GM12873 (cell line): ENCODE measurements at regions not wholly inside any gene's neighbourhood (a gene's known extent, or its start where the extent isn't known, plus 50 kb on each side); places are given as distances from the start of the nearest gene placed in this dataset.

Source experiments
- TF ChIP-seq, protein P1 (sequence below): IDR thresholded peaks from 2 replicates; pipeline ENCODE4 v1.5.1; 2012; ENCODE audit warnings: low read depth, mild to moderate bottlenecking, moderate library complexity, low read length, control low read depth; ENCODE audit not compliant: insufficient read depth; ENCODE audit errors: missing control alignments

DNA sequence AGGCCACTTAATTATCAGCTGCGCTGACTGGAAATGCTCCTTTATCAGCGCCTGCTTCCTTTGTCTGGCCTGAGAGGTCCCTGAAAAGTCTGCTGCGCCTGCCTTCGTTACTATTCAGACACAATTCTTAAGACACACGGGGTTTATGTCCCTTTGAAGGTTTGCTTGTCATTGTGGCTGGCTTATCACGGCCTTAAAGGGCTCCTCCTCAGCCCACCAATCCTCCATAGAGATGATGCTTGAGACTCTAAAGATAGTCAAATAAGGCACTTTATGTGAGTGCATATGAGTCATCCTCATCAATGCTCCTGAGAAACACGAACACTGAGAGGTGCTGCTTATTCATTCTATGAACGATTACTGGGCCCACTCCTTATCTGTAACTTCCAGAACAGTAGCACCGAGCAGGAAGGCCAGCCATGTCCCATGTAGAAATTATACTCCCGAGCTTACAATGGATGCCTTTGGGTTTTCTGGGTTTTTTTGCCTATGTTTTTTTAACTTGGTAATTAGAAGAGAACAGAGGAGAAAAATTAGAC lies 1268.2 kb upstream of the TMEM132C start:
- TF ChIP-seq, protein P1, sequence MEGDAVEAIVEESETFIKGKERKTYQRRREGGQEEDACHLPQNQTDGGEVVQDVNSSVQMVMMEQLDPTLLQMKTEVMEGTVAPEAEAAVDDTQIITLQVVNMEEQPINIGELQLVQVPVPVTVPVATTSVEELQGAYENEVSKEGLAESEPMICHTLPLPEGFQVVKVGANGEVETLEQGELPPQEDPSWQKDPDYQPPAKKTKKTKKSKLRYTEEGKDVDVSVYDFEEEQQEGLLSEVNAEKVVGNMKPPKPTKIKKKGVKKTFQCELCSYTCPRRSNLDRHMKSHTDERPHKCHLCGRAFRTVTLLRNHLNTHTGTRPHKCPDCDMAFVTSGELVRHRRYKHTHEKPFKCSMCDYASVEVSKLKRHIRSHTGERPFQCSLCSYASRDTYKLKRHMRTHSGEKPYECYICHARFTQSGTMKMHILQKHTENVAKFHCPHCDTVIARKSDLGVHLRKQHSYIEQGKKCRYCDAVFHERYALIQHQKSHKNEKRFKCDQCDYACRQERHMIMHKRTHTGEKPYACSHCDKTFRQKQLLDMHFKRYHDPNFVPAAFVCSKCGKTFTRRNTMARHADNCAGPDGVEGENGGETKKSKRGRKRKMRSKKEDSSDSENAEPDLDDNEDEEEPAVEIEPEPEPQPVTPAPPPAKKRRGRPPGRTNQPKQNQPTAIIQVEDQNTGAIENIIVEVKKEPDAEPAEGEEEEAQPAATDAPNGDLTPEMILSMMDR, result no peak

DNA sequence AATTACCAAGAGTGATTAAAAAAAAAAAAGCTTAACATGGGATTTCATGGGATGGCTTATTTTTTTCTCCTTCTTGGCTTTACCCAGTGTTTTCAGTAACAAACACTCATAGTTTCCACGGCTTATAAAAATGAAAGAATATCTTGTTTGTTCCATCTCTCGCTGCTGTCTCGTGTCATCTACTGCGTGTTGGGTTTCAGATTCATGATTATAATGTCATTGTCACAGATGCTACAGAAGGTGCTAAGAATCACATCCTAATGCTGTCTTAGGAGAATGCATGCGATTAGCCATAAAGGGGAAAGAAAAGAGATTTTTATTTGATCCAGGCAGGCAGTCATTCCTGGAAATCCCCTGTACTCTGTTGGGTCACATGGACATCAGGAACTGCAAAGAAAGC lies 1267.6 kb upstream of the TMEM132C start:
- TF ChIP-seq, protein P1, result no peak

DNA sequence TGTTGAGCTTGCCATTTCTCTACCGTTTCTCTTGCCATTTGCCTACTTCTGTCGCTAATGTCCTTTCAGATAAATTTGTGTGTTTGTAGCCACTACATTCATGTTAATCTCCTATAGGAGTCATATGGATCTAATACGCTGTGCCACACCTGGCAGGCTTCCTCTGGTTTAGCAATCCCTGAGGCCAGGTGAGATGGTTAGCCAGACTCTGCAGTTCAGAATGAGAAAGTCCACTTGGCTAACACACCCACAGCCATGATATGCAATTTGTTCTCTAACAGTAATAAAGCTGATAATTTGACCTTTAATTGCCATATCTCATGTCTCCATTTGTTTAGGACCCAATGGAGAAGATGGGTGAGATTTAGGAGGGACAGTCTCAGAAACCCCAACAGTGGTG lies 1261.6 kb upstream of the TMEM132C start:
- TF ChIP-seq, protein P1, result no peak

DNA sequence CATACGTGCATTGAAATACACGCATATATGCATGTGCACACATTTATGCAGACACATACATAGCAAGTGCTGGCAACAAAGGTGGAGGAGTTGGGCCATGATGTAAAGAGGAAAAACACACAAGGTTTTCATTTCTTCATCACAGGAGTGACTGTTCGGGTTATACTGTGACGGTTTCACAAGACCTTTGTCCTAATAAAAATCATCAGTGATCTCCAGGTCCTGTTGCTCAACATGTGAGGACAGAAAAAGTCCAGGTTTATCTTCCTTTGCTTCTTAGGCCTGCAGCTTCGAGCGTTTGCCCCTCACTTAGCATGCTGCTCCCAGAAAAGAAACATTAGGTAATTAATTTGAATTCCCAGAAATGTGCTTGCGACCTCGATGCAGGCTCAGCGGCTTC lies 1260.0 kb upstream of the TMEM132C start:
- TF ChIP-seq, protein P1, result no peak

DNA sequence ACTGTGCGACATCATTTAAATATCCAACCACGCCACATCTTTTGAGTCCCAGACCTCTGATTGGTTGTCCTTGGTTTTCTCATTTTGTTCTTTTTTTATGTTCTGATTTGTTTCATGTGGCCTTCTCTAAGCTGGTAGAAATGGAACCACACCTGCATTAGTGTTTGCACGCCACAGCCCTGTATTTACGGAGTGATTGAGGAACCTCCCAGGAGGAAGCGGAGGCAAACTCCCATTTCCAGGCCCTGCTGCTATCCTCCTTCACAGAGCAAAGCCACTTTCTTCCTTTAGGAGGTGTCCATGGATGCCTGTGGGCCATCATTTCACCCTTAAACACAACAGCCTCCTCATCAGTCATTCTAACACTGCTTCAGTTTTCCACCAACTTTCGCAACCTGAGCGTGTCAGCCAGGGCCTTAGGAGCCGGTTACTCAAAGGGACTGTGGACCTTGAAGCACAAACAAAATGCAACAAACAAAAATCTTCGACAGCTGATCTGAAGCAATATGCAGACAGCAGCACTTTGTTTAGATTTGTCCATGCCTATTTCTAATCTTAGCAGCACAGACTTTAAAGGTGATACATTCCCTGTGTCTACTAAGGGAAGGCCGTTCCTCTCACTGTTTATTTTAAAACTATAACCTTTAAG lies 1258.1 kb upstream of the TMEM132C start:
- TF ChIP-seq, protein P1, result no peak

DNA sequence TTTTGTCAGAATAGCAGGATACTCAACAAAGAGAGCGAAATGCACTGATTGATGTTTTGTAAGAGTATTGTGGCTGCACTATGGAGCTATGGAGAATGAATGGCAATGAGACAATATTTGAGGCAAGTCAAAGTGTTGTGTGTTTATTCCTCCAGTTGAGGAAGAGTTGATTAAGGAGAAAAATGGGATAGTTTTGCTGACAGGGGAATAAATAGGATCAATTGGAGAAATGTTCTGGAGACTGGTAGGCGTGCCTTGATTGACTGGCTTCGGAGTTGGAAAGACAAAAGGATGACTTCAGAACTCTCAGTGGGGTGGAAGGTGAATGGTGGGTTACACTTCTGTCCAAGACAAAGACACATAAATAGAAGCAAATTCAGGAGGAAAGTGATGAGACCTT lies 1254.9 kb upstream of the TMEM132C start:
- TF ChIP-seq, protein P1, result no peak

DNA sequence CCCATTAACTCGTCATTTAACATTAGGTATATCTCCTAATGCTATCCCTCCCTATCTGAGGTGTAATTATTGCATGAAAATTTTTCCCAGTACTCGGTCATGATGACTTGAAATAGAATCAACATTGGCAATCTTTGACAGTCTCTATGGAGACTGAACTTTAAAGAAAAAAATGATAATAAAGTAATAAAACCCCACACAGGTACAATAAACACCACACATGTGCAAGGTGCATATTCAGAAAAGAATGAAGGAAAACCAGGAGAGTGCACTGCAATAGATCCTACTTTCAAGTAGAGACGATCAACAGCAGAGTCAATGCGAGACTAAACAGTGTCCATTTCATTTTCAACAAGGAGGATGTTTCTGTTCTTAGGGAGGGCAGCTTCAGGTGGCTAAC lies 1253.8 kb upstream of the TMEM132C start:
- TF ChIP-seq, protein P1, result no peak
